H1 (cell line): ENCODE measurements at regions not wholly inside any gene's neighbourhood (a gene's known extent, or its start where the extent isn't known, plus 50 kb on each side); places are given as distances from the start of the nearest gene placed in this dataset.

ENCODE experiments used
- CTCF ChIA-PET: fragments of 300-600 bp; sonication (Branson Sonifier 250); formaldehyde crosslinking; loops from one replicate; lab custom pipeline; 2021; ENCODE audit not compliant: partially characterized antibody; lab: Charles Lee
- POLR2A ChIA-PET: fragments of 300-600 bp; sonication (Branson Sonifier 250); formaldehyde crosslinking; loops from one replicate; lab custom pipeline; 2021; ENCODE audit warnings: inconsistent platforms; ENCODE audit not compliant: partially characterized antibody; lab: Charles Lee
- DNase-seq, 2 experiments: peaks; one replicate each; pipeline versions ENCODE4 v3.0.0 to v3.0.0-alpha.2; 2010 to 2022; ENCODE audit warnings: low spot score in 2 of 2, low read depth in 1 of 2, mixed read lengths in 1 of 2
- FAIRE-seq: peaks from 2 replicates; lab custom pipeline; 2011; peaks lifted over from hg19 to GRCh38; lab: Jason Lieb, UNC
- H2AFZ ChIP-seq: 2 replicates; pipeline ENCODE4 v1.8.1; 2012; ENCODE audit warnings: low read length, inconsistent platforms
- H2AK5ac ChIP-seq: 2 replicates; pipeline ENCODE4 v1.6.1; 2013; ENCODE audit warnings: low read depth, low read length
- H2BK120ac ChIP-seq: replicated peaks from 2 replicates; pipeline ENCODE3; 2013; ENCODE audit warnings: low read depth, low read length, inconsistent platforms
- H2BK12ac ChIP-seq: 2 replicates; pipeline ENCODE4 v1.6.1; 2013; ENCODE audit warnings: low read depth, low read length
- H2BK15ac ChIP-seq: 2 replicates; pipeline ENCODE4 v1.6.1; 2013; ENCODE audit warnings: low read length
- H2BK20ac ChIP-seq: 2 replicates; pipeline ENCODE4 v1.6.1; 2013; ENCODE audit warnings: low read length
- H2BK5ac ChIP-seq: 2 replicates; pipeline ENCODE4 v1.6.1; 2013; ENCODE audit warnings: low read depth, low read length
- H3K14ac ChIP-seq: 2 replicates; pipeline ENCODE4 v1.6.1; 2013; ENCODE audit warnings: inconsistent platforms; ENCODE audit not compliant: insufficient read length
- H3K18ac ChIP-seq: 2 replicates; pipeline ENCODE4 v1.6.1; 2013; ENCODE audit warnings: low read length; ENCODE audit errors: extremely low read depth
- H3K23ac ChIP-seq: 2 replicates; pipeline ENCODE4 v1.6.1; 2013; ENCODE audit warnings: inconsistent platforms; ENCODE audit not compliant: insufficient read length
- H3K23me2 ChIP-seq: 2 replicates; pipeline ENCODE4 v1.6.1; 2013; ENCODE audit warnings: low read depth, low read length
- H3K27ac ChIP-seq: 2 replicates; pipeline ENCODE4 v1.6.1; 2011; ENCODE audit warnings: low read depth, low read length, inconsistent platforms
- H3K27me3 ChIP-seq, 4 experiments: replicated peaks in 1 of 4; 1 replicate in 1 of 4; 2 replicates in 3 of 4; pipeline versions ENCODE4 v1.6.1 to v1.8.1; 2011 to 2013; ENCODE audit warnings: low read length in 3 of 4, mild to moderate bottlenecking in 3 of 4, inconsistent platforms in 2 of 4, mixed read lengths in 2 of 4, moderate library complexity in 1 of 4; ENCODE audit not compliant: control insufficient read depth in 3 of 4, insufficient read depth in 3 of 4; ENCODE audit errors: extremely low read depth in 1 of 4
- H3K36me3 ChIP-seq, 4 experiments: 2 replicates each; pipeline versions ENCODE4 v1.6.1 to v1.8.1; 2011 to 2013; ENCODE audit warnings: mild to moderate bottlenecking in 4 of 4, low read length in 3 of 4, moderate library complexity in 2 of 4, control low read depth in 1 of 4, inconsistent platforms in 1 of 4; ENCODE audit not compliant: insufficient read depth in 4 of 4, control insufficient read depth in 2 of 4
- H3K4ac ChIP-seq: replicated peaks from 2 replicates; pipeline ENCODE3; 2013; ENCODE audit warnings: low read length, low read depth, mixed read lengths, inconsistent platforms; ENCODE audit not compliant: insufficient read length
- H3K4me1 ChIP-seq, 4 experiments: replicated peaks in 1 of 4; 1 replicate in 1 of 4; 2 replicates in 3 of 4; pipeline versions ENCODE4 v1.6.1 to v1.8.1; 2011 to 2013; ENCODE audit warnings: low read length in 3 of 4, inconsistent platforms in 2 of 4, mixed read lengths in 1 of 4; ENCODE audit not compliant: insufficient read depth in 4 of 4, control insufficient read depth in 3 of 4
- H3K4me2 ChIP-seq, 2 experiments: 2 replicates each; pipeline versions ENCODE4 v1.6.1 to v1.8.1; 2011 to 2013; ENCODE audit warnings: low read depth in 2 of 2, low read length in 2 of 2, control low read depth in 1 of 2, inconsistent platforms in 1 of 2, mild to moderate bottlenecking in 1 of 2; ENCODE audit not compliant: insufficient read depth in 1 of 2
- H3K4me3 ChIP-seq, 4 experiments: fragments of 200-600, 300-600 bp in 1 of 4; sonication (generic), shearing (Covaris generic), sonication (Bioruptor Twin) in 1 of 4; 2 replicates each; pipeline versions ENCODE4 v1.5.1 to v1.8.1; 2011 to 2016; ENCODE audit warnings: low read length in 4 of 4, low read depth in 3 of 4, control low read depth in 2 of 4, inconsistent platforms in 2 of 4, mild to moderate bottlenecking in 2 of 4, mixed read lengths in 1 of 4, moderate library complexity in 1 of 4; ENCODE audit not compliant: insufficient read depth in 2 of 4; ENCODE audit errors: extremely low read depth in 1 of 4
- H3K56ac ChIP-seq: replicated peaks from 2 replicates; pipeline ENCODE3; 2013; ENCODE audit warnings: low read depth, mild to moderate bottlenecking, mixed read lengths, low read length, inconsistent platforms; ENCODE audit not compliant: insufficient read length
- H3K79me1 ChIP-seq: 2 replicates; pipeline ENCODE4 v1.6.1; 2013; ENCODE audit warnings: low read depth, low read length, control low read depth
- H3K79me2 ChIP-seq, 2 experiments: 2 replicates each; pipeline versions ENCODE4 v1.6.1 to v1.8.1; 2012 to 2013; ENCODE audit warnings: low read length in 2 of 2, mild to moderate bottlenecking in 2 of 2, inconsistent platforms in 1 of 2; ENCODE audit not compliant: insufficient read depth in 2 of 2, control insufficient read depth in 1 of 2
- H3K9ac ChIP-seq, 4 experiments: replicated peaks in 1 of 4; 1 replicate in 1 of 4; 2 replicates in 3 of 4; pipeline versions ENCODE4 v1.6.1 to v1.8.1; 2011 to 2013; ENCODE audit warnings: low read depth in 3 of 4, low read length in 3 of 4, control low read depth in 2 of 4, mild to moderate bottlenecking in 2 of 4, moderate library complexity in 2 of 4, inconsistent platforms in 1 of 4; ENCODE audit errors: extremely low read depth in 1 of 4
- H3K9me3 ChIP-seq, 2 experiments: 2 replicates each; pipeline versions ENCODE4 v1.6.1 to v1.8.1; 2012 to 2013; ENCODE audit warnings: mild to moderate bottlenecking in 2 of 2, moderate library complexity in 2 of 2, control low read depth in 1 of 2, inconsistent platforms in 1 of 2, low read depth in 1 of 2, low read length in 1 of 2, mixed read lengths in 1 of 2; ENCODE audit not compliant: insufficient read depth in 2 of 2
- H4K20me1 ChIP-seq, 2 experiments: replicated peaks in 1 of 2; 2 replicates each; pipeline versions ENCODE3 to v1.8.1; 2011 to 2013; ENCODE audit warnings: inconsistent platforms in 2 of 2, low read length in 2 of 2, mild to moderate bottlenecking in 1 of 2; ENCODE audit not compliant: insufficient read depth in 2 of 2, control insufficient read depth in 1 of 2
- H4K5ac ChIP-seq: 2 replicates; pipeline ENCODE4 v1.6.1; 2013; ENCODE audit warnings: low read length, low read depth, mixed read lengths, inconsistent platforms; ENCODE audit not compliant: insufficient read length
- H4K8ac ChIP-seq: 2 replicates; pipeline ENCODE4 v1.8.0; 2013; ENCODE audit warnings: mild to moderate bottlenecking, moderate library complexity, low read length, inconsistent platforms; ENCODE audit not compliant: insufficient read depth; ENCODE audit errors: extremely low read depth
- H4K91ac ChIP-seq: replicated peaks from 2 replicates; pipeline ENCODE3; 2013; ENCODE audit warnings: low read length, mixed read lengths, inconsistent platforms; ENCODE audit not compliant: insufficient read length
- POLR2AphosphoS5 ChIP-seq: IDR thresholded peaks from 2 replicates; pipeline ENCODE4 v1.6.1; 2011; ENCODE audit warnings: low read depth, low read length
- RXRA ChIP-seq: IDR thresholded peaks from 2 replicates; pipeline ENCODE4 v1.6.1; 2011; ENCODE audit warnings: low read depth, mild to moderate bottlenecking, low read length, moderate library complexity; ENCODE audit not compliant: insufficient read depth
- WGBS, 2 experiments: shearing (Covaris generic) in 1 of 2; methylation state at CpG; one replicate each; pipeline versions ENCODE4 v1.1.6 to v1.1.7; 2013 to 2015; ENCODE audit warnings: low lambda C conversion rate in 2 of 2, mixed read lengths in 2 of 2, inconsistent platforms in 1 of 2, low coverage in 1 of 2, missing lambda C conversion rate in 1 of 2; ENCODE audit not compliant: insufficient replicate concordance in 2 of 2, insufficient coverage in 1 of 2, insufficient read length in 1 of 2; ENCODE audit errors: extremely low coverage in 1 of 2, missing lambda C conversion rate in 1 of 2; 5-methylcytosine and 5-hydroxymethylcytosine counted together

DNA sequence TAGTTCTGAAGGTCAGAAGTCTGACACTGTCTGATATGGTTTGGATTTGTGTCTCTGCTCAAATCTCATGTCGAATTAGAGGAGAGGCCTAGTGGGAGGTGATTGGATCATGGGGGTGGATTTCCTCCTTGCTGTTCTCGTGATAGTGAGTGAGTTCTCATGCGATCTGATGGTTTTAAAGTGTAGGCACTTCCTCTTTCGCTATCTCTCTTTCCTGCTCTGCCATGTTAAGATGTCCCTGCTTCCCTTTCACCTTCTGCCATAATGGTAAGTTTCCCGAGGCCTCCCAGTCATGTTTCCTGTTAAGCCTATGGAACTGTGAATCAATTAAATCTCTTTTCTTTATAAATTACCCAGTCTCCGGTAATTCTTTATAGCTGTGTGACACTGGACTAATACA lies 84.1 kb upstream of the TMTC1 start:
- H2AK5ac ChIP-seq, result no peak overlapping the region
- CTCF ChIA-PET, result interaction anchor here (0.8 kb wide), 1 partner anchor 287 kb away, joined by 3 read pairs; no protein-coding TSS in a partner anchor

More for the DNA sequence above, 84.1 kb upstream of the TMTC1 start:
- Histone ChIP-seq H3K27ac (no peak overlapping the region), H3K79me2 (no peaks in the 10 kb centered on the region), H3K14ac (no peak overlapping the region), H3K4me3 (no peak overlapping the region), H3K4ac (no peak overlapping the region), H3K18ac (no peak overlapping the region), H4K91ac (no peak overlapping the region), H3K4me2 (no peak overlapping the region), H3K9ac (no peak overlapping the region), H2BK12ac (no peak overlapping the region), H3K9me3 (no peaks in the 10 kb centered on the region), H2BK5ac (no peak overlapping the region), H4K8ac (no peak overlapping the region), H3K23ac (no peak overlapping the region), H4K20me1 (no peaks in the 10 kb centered on the region), H3K36me3 (no peaks in the 10 kb centered on the region), H2AFZ (no peak overlapping the region), H3K27me3 (peaks cover 9 to 22% (median 13%) of the 10 kb centered on the region in 4 experiments; a peak in 5 of 7 replicates), H3K79me1 (no peaks in the 10 kb centered on the region), H4K5ac (no peak overlapping the region), H3K23me2 (no peaks in the 10 kb centered on the region), H2BK20ac (no peak overlapping the region), H3K56ac (no peak overlapping the region), H2BK120ac (no peak overlapping the region), H2BK15ac (no peak overlapping the region), H3K4me1 (peaks cover 0 to 6% (median 0%) of the 10 kb centered on the region in 4 experiments; a peak in 2 of 7 replicates)
- FAIRE-seq (no peak), DNase-seq (no peak)
- WGBS, 2 experiments, result 93% methylated on average over 6 of the region's 6 CpGs; no CpG with 5 or more reads in 1 of the 2 experiments
- POLR2A ChIA-PET, result no interaction called here
- TF ChIP-seq RXRA (no peak), POLR2AphosphoS5 (no peak)
